ENCODE measurements at regions not wholly inside any gene's neighbourhood (a gene's known extent, or its start where the extent isn't known, plus 50 kb on each side); places are given as distances from the start of the nearest gene placed in this dataset.

- no peak for TF ChIP-seq POLR2A (IDR thresholded peaks at IDR 0.05)
- TF ChIP-seq, protein P1, sequence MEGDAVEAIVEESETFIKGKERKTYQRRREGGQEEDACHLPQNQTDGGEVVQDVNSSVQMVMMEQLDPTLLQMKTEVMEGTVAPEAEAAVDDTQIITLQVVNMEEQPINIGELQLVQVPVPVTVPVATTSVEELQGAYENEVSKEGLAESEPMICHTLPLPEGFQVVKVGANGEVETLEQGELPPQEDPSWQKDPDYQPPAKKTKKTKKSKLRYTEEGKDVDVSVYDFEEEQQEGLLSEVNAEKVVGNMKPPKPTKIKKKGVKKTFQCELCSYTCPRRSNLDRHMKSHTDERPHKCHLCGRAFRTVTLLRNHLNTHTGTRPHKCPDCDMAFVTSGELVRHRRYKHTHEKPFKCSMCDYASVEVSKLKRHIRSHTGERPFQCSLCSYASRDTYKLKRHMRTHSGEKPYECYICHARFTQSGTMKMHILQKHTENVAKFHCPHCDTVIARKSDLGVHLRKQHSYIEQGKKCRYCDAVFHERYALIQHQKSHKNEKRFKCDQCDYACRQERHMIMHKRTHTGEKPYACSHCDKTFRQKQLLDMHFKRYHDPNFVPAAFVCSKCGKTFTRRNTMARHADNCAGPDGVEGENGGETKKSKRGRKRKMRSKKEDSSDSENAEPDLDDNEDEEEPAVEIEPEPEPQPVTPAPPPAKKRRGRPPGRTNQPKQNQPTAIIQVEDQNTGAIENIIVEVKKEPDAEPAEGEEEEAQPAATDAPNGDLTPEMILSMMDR (IDR thresholded peaks at IDR 0.05): no peak
Observed at GRCh38 chr10:106310596-106310995, 853.9 kb downstream of the SORCS1 start.

Measured in adrenal gland (tissue), 5 donors.